PC-9 (cell line): ENCODE measurements at regions not wholly inside any gene's neighbourhood (a gene's known extent, or its start where the extent isn't known, plus 50 kb on each side); places are given as distances from the start of the nearest gene placed in this dataset.
"Not testable (repeated sequence)": the region's sequence is repeated elsewhere in the genome, so short reads cannot be mapped to it uniquely, and the experiment has no call there.

Experiments used
- BruUV-seq: library from RNA; stranded (reverse); fragments of 400-500 nt; replicated peaks from 2 replicates; lab custom pipeline; 2021; lab: Mats Ljungman, UMichigan
- CTCF ChIA-PET: fragments of 300-600 bp; sonication (Branson Sonifier 250); formaldehyde crosslinking; loops from one replicate; lab custom pipeline; 2022; ENCODE audit warnings: antibody characterized with exemption; lab: Charles Lee
- POLR2A ChIA-PET: fragments of 300-600 bp; sonication (Branson Sonifier 250); formaldehyde crosslinking; loops from one replicate; lab custom pipeline; 2022; ENCODE audit warnings: antibody characterized with exemption; ENCODE audit not compliant: unreplicated experiment; lab: Charles Lee
- DNase-seq, 2 experiments: peaks; one replicate each; pipeline versions ENCODE4 v3.0.0 to v3.0.0-alpha.2; 2015 to 2022; ENCODE audit warnings: mixed read lengths in 1 of 2
- H2AFZ ChIP-seq: fragments of 200-600 bp; sonication (generic); 2 replicates; pipeline ENCODE4 v1.8.1; 2017; ENCODE audit warnings: antibody characterized with exemption
- H3F3A ChIP-seq: fragments of 200-600 bp; sonication (generic); 2 replicates; pipeline ENCODE4 v1.8.1; 2017; ENCODE audit warnings: antibody characterized with exemption, mild to moderate bottlenecking, low read depth; ENCODE audit not compliant: insufficient read depth
- H3K27ac ChIP-seq: fragments of 200-600 bp; sonication (generic); 2 replicates; pipeline ENCODE4 v1.6.1; 2016; ENCODE audit warnings: mixed run types
- H3K27me3 ChIP-seq: fragments of 200-600 bp; sonication (generic); 2 replicates; pipeline ENCODE4 v1.6.1; 2016; ENCODE audit warnings: low read depth, mixed run types; ENCODE audit not compliant: insufficient read depth
- H3K36me3 ChIP-seq: fragments of 200-600 bp; sonication (generic); 2 replicates; pipeline ENCODE4 v1.6.1; 2016; ENCODE audit warnings: low read depth, mixed run types
- H3K4me1 ChIP-seq: fragments of 200-600 bp; sonication (generic); replicated peaks from 2 replicates; pipeline ENCODE4 v1.6.1; 2016; ENCODE audit warnings: mixed run types; ENCODE audit not compliant: insufficient read depth
- H3K4me2 ChIP-seq: fragments of 200-600 bp; sonication (generic); 2 replicates; pipeline ENCODE4 v1.6.1; 2017; ENCODE audit warnings: mixed run types
- H3K4me3 ChIP-seq: fragments of 200-600 bp; sonication (generic); 2 replicates; pipeline ENCODE4 v1.6.1; 2016; ENCODE audit warnings: mixed run types
- H3K79me2 ChIP-seq: fragments of 200-600 bp; sonication (generic); 2 replicates; pipeline ENCODE4 v1.6.1; 2017; ENCODE audit warnings: low read depth, mixed run types
- H3K9me2 ChIP-seq: fragments of 200-600 bp; sonication (generic); 2 replicates; pipeline ENCODE4 v1.8.1; 2017; ENCODE audit warnings: mild to moderate bottlenecking; ENCODE audit not compliant: insufficient read depth
- H3K9me3 ChIP-seq: fragments of 200-600 bp; sonication (generic); 2 replicates; pipeline ENCODE4 v1.8.1; 2016; ENCODE audit warnings: low read depth; ENCODE audit not compliant: insufficient read depth
- H4K20me1 ChIP-seq: fragments of 200-600 bp; sonication (generic); 2 replicates; pipeline ENCODE4 v1.8.1; 2017; ENCODE audit not compliant: insufficient read depth
- EZH2 ChIP-seq: fragments of 200-600 bp; sonication (generic); IDR thresholded peaks from 2 replicates; pipeline ENCODE4 v1.8.0; 2017; ENCODE audit warnings: antibody characterized with exemption, low read depth
- intact Hi-C: fragments of 100-400 bp; cut with micrococcal nuclease; formaldehyde crosslinking; loops from one replicate; pipeline ENCODE4 v1.10.0; 2022; ENCODE audit not compliant: unreplicated experiment
- TF ChIP-seq, protein P1 (sequence below): fragments of 200-600 bp; sonication (generic); conservative IDR thresholded peaks from 2 replicates; pipeline ENCODE4 v1.6.1; 2017; ENCODE audit warnings: mixed run types, antibody characterized with exemption, mild to moderate bottlenecking, moderate library complexity

DNA sequence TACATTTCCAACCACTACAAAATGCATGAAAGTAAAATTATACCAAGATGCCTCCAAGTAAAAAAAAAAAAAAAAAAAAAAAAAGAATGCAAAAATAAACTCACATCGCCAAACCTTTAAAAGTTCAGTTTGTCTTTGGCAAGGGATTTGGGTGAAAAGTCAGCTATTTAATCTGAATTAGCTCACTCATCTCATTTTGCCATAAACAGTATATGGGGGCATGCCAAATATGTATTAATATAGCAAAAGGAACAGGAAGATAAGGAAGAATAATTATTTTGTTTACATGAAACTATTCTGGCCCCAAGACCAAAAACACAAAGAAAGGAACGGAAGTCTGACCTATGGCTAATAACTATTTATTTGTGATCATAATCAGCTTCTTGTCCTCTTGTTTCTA is 114.7 kb upstream of the SLC6A14 start:
- peaks cover 12% of the 10 kb centered on the region for H3K4me1 ChIP-seq
- H3K4me2 ChIP-seq, result no peak overlapping the region
- H3K36me3 ChIP-seq, result no peaks in the 10 kb centered on the region
- no peak overlapping the region for H2AFZ ChIP-seq
- TF ChIP-seq, protein P1, sequence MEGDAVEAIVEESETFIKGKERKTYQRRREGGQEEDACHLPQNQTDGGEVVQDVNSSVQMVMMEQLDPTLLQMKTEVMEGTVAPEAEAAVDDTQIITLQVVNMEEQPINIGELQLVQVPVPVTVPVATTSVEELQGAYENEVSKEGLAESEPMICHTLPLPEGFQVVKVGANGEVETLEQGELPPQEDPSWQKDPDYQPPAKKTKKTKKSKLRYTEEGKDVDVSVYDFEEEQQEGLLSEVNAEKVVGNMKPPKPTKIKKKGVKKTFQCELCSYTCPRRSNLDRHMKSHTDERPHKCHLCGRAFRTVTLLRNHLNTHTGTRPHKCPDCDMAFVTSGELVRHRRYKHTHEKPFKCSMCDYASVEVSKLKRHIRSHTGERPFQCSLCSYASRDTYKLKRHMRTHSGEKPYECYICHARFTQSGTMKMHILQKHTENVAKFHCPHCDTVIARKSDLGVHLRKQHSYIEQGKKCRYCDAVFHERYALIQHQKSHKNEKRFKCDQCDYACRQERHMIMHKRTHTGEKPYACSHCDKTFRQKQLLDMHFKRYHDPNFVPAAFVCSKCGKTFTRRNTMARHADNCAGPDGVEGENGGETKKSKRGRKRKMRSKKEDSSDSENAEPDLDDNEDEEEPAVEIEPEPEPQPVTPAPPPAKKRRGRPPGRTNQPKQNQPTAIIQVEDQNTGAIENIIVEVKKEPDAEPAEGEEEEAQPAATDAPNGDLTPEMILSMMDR, result no peak
- TF ChIP-seq EZH2, result no peak
- ChIA-PET CTCF (no interaction called here), POLR2A (no interaction called here)
- intact Hi-C loops, result no loop called here
- DNase-seq, result no peak
- no peaks in the 10 kb centered on the region for H4K20me1 ChIP-seq
- H3K9me3 ChIP-seq, result no peaks in the 10 kb centered on the region; the same call in 1 of the 2 replicates
- no TSS peak for BruUV-seq
- H3K27ac ChIP-seq, result no peak overlapping the region
- no peaks in the 10 kb centered on the region; the same call in 1 of the 2 replicates for H3F3A ChIP-seq
- H3K4me3 ChIP-seq, result no peak overlapping the region
- no peaks in the 10 kb centered on the region for H3K27me3 ChIP-seq
- H3K79me2 ChIP-seq, result no peaks in the 10 kb centered on the region
- no peaks in the 10 kb centered on the region for H3K9me2 ChIP-seq

DNA sequence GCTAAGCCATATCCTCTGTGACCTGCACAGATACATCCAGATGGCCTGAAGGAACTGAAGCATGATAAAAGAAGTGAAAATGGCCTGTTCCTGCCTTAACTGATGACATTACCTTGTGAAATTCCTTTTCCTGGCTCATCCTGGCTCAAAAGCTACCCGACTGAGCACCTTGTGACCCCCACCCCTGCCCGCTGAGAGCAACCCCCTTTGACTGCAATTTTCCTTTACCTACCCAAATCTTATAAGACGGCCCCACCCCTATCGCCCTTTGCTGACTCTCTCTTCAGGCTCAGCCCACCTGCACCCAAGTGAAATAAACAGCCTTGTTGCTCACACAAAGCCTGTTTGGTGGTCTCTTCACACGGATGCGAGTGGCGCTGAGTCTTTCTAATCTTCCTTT is 104.4 kb upstream of the SLC6A14 start:
- H3K27ac ChIP-seq, H3K4me3 ChIP-seq, H3K4me2 ChIP-seq, H3K36me3 ChIP-seq, H2AFZ ChIP-seq, H3K9me2 ChIP-seq, DNase-seq, H3K79me2 ChIP-seq, POLR2A ChIA-PET, H3K27me3 ChIP-seq, H3F3A ChIP-seq, intact Hi-C loops, CTCF ChIA-PET, H3K9me3 ChIP-seq, H3K4me1 ChIP-seq, BruUV-seq, H4K20me1 ChIP-seq: not testable (repeated sequence)

DNA sequence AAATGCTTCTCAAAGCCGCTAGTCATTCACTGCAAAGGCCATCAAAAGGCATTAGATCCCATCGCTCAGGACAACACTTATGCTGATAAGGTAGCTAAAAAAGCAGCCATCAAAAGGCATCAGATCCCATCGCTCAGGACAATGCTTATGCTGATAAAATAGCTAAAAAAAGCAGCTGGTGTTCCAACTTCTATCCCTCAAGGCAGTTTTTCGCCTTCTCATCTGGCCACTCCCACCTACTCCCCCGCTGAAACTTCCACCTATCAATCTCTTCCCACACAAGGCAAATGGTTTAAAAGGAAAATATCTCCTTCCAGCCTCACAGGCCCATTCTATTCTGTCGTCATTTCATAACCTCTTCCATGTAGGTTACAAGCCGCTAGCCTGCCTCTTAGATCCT is 101.6 kb upstream of the SLC6A14 start:
- CTCF ChIA-PET, H3K9me3 ChIP-seq, H3K27me3 ChIP-seq, DNase-seq, H3F3A ChIP-seq, H3K9me2 ChIP-seq, H3K27ac ChIP-seq, H3K36me3 ChIP-seq, POLR2A ChIA-PET, H3K4me1 ChIP-seq, H4K20me1 ChIP-seq, H3K4me3 ChIP-seq, H3K4me2 ChIP-seq, H3K79me2 ChIP-seq, BruUV-seq, H2AFZ ChIP-seq, intact Hi-C loops: not testable (repeated sequence)

DNA sequence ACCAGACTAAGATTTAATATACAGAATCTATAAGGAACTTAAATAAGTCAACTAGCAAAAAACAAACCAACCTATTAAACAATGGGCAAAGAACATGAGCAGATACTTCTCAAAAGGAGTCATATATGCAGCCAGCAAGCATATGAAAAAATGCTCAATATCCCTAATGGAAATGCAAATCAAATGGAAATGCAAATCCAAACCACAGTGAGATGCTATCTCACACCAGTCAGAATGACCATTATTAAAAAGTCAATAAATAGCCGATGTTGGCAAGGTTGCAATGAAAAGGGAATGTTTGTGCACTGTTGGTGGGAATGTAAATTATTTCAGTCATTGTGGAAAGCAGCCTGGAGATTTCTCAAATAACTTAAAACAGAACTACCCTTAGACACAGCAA is 97.0 kb upstream of the SLC6A14 start:
- H3K79me2 ChIP-seq, result no peaks in the 10 kb centered on the region
- no peak overlapping the region for H3K27ac ChIP-seq
- no peaks in the 10 kb centered on the region for H4K20me1 ChIP-seq
- H3K4me2 ChIP-seq, result no peak overlapping the region
- H3K9me2 ChIP-seq, result no peaks in the 10 kb centered on the region
- no peak overlapping the region for H2AFZ ChIP-seq
- no peak for TF ChIP-seq EZH2
- TF ChIP-seq, protein P1, result no peak
- 0 out of 2 replicates have a peak, but pooled peaks cover 6% of the 10 kb centered on the region for H3K9me3 ChIP-seq
- no peaks in the 10 kb centered on the region for H3K36me3 ChIP-seq
- H3K4me1 ChIP-seq, result no peaks in the 10 kb centered on the region
- no peak overlapping the region for H3K4me3 ChIP-seq
- no peaks in the 10 kb centered on the region for H3F3A ChIP-seq
- POLR2A ChIA-PET, result no interaction called here
- CTCF ChIA-PET, result no interaction called here
- BruUV-seq, result no TSS peak
- intact Hi-C loops, result no loop called here
- H3K27me3 ChIP-seq, result no peaks in the 10 kb centered on the region
- DNase-seq, result no peak
